Lower leg skin (tissue), 4 donors: ENCODE measurements at regions not wholly inside any gene's neighbourhood (a gene's known extent, or its start where the extent isn't known, plus 50 kb on each side); places are given as distances from the start of the nearest gene placed in this dataset.

ENCODE experiments used
- DNase-seq, 2 donors: peaks; one replicate each; pipeline ENCODE4 v3.0.0-alpha.2; 2019; ENCODE audit warnings: low spot score in 2 of 2
- H3K4me3 ChIP-seq: fragments of 200-600 bp; sonication (generic); 2 replicates; pipeline ENCODE4 v1.5.1; 2017; ENCODE audit warnings: mild to moderate bottlenecking, low read depth; ENCODE audit not compliant: poor library complexity, severe bottlenecking
- CTCF ChIP-seq, 3 donors: fragments of 450-650 bp; IDR thresholded peaks; one replicate each; pipeline ENCODE4 v1.5.1; 2016; ENCODE audit warnings: antibody characterized with exemption in 3 of 3, mild to moderate bottlenecking in 3 of 3, moderate library complexity in 2 of 3
- POLR2A ChIP-seq, 2 donors: fragments of 450-650 bp; IDR thresholded peaks; one replicate each; pipeline ENCODE4 v1.6.1; 2016 to 2017; ENCODE audit warnings: antibody characterized with exemption in 2 of 2, mild to moderate bottlenecking in 1 of 2, moderate library complexity in 1 of 2
- WGBS, 2 donors: methylation state at CpG; one replicate each; pipeline ENCODE4 v1.1.5; 2018; 5-methylcytosine and 5-hydroxymethylcytosine counted together
- intact Hi-C: fragments of 100-400 bp; cut with DNase I; formaldehyde crosslinking; loops from one replicate; pipeline ENCODE4 v1.15.0; 2023; ENCODE audit warnings: low total_unique reads

- DNase-seq: no peak
- WGBS, 2 donors: 66 to 70% methylated on average over 3 of the region's 3 CpGs
- no peak for TF ChIP-seq POLR2A (IDR thresholded peaks at IDR 0.05)
- H3K4me3 ChIP-seq: no peak overlapping the region
- intact Hi-C loops: no loop called here
Measured at GRCh38 chr1:90325168-90325567, 330.3 kb downstream of the ZNF326 start.

- no peak overlapping the region for H3K4me3 ChIP-seq
- intact Hi-C loops: no loop called here
- TF ChIP-seq CTCF (IDR thresholded peaks at IDR 0.05) (no peak), POLR2A (IDR thresholded peaks at IDR 0.05) (no peak)
- DNase-seq: no peak
- WGBS, 2 donors: 60 to 65% methylated on average over 3 of the region's 3 CpGs
Measured at GRCh38 chr1:90322186-90322585, 327.3 kb downstream of the ZNF326 start.

- no peak overlapping the region for H3K4me3 ChIP-seq
- no peak for DNase-seq
- WGBS, 2 donors: 57 to 71% methylated on average over 1 of the region's 1 CpG
- TF ChIP-seq CTCF (IDR thresholded peaks at IDR 0.05): no peak
- TF ChIP-seq POLR2A (IDR thresholded peaks at IDR 0.05): no peak
- intact Hi-C loops: no loop called here
Measured at GRCh38 chr1:90319918-90320317, 325.0 kb downstream of the ZNF326 start.

GRCh38 chr1:90318431-90318830 lies 323.5 kb downstream of the ZNF326 start:
- intact Hi-C loops: no loop called here
- DNase-seq: no peak
- 55 to 56% methylated on average over 5 of the region's 5 CpGs for WGBS, 2 donors
- no peak overlapping the region for H3K4me3 ChIP-seq
- TF ChIP-seq CTCF (IDR thresholded peaks at IDR 0.05) (no peak), POLR2A (IDR thresholded peaks at IDR 0.05) (no peak)

GRCh38 chr1:90317628-90318027 lies 322.7 kb downstream of the ZNF326 start:
- TF ChIP-seq CTCF (IDR thresholded peaks at IDR 0.05): no peak
- no peak for TF ChIP-seq POLR2A (IDR thresholded peaks at IDR 0.05)
- H3K4me3 ChIP-seq: no peak overlapping the region
- 42 to 52% methylated on average over 4 of the region's 4 CpGs for WGBS, 2 donors
- no peak for DNase-seq
- intact Hi-C loops: no loop called here

GRCh38 chr1:90314533-90314932 lies 319.6 kb downstream of the ZNF326 start:
- 75 to 96% methylated on average over 7 of the region's 7 CpGs for WGBS, 2 donors
- no peak for DNase-seq
- intact Hi-C loops: no loop called here
- no peak overlapping the region for H3K4me3 ChIP-seq
- no peak for TF ChIP-seq CTCF (IDR thresholded peaks at IDR 0.05)
- TF ChIP-seq POLR2A (IDR thresholded peaks at IDR 0.05): no peak
